Fibroblast of villous mesenchyme (primary cell): ENCODE measurements at regions not wholly inside any gene's neighbourhood (a gene's known extent, or its start where the extent isn't known, plus 50 kb on each side); places are given as distances from the start of the nearest gene placed in this dataset.

ENCODE experiments used
- DNase-seq: peaks from one replicate; pipeline ENCODE4 v3.0.0-alpha.2; 2010; ENCODE audit warnings: low read depth
- H3K4me3 ChIP-seq: 2 replicates; pipeline ENCODE4 v1.5.1; 2011; ENCODE audit warnings: low read depth, mild to moderate bottlenecking, low read length
- CTCF ChIP-seq: IDR thresholded peaks from 2 replicates; pipeline ENCODE4 v1.5.1; 2012; ENCODE audit warnings: low read depth, mild to moderate bottlenecking, low read length; ENCODE audit not compliant: insufficient read depth

- H3K4me3 ChIP-seq = no peak overlapping the region
- no peak for TF ChIP-seq CTCF
- peak; percentile 90 for DNase-seq
Observed at GRCh38 chr10:98323221-98324164, 55.5 kb upstream of the LOXL4 start.

GRCh38 chr10:98321186-98321780 lies 53.3 kb upstream of the LOXL4 start:
- TF ChIP-seq CTCF = no peak
- no peak overlapping the region for H3K4me3 ChIP-seq
- no peak for DNase-seq

GRCh38 chr10:98320486-98321185 lies 52.6 kb upstream of the LOXL4 start:
- no peak for DNase-seq
- H3K4me3 ChIP-seq = no peak overlapping the region
- TF ChIP-seq CTCF = no peak

- no peak for DNase-seq
- no peak for TF ChIP-seq CTCF
Observed at GRCh38 chr10:98318861-98319260, 50.9 kb upstream of the LOXL4 start.

More at GRCh38 chr10:98318861-98319260, 50.9 kb upstream of the LOXL4 start:
- H3K4me3 ChIP-seq = no peak overlapping the region
